ENCODE measurements at regions not wholly inside any gene's neighbourhood (a gene's known extent, or its start where the extent isn't known, plus 50 kb on each side); places are given as distances from the start of the nearest gene placed in this dataset.

- TF ChIP-seq CTCF (conservative IDR thresholded peaks at IDR 0.05) (no peak), ZFX (IDR thresholded peaks at IDR 0.05) (no peak)
Measured at GRCh38 chr6:129943637-129944271, 74.6 kb upstream of the L3MBTL3 start.

Data from C4-2B (cell line).